Effector memory CD8-positive, alpha-beta T cell (primary cell): ENCODE measurements at regions not wholly inside any gene's neighbourhood (a gene's known extent, or its start where the extent isn't known, plus 50 kb on each side); places are given as distances from the start of the nearest gene placed in this dataset.

Experiments used
- ATAC-seq: fragments of 150-1000 bp; cut with Tn5 transposase; replicated peaks from 2 replicates; pipeline ENCODE4 v1.10.0; 2021; ENCODE audit warnings: mild to moderate bottlenecking, moderate library complexity
- DNase-seq, 3 experiments: peaks; one replicate each; pipeline ENCODE4 v3.0.0; 2021
- H3K27ac Mint-ChIP-seq, 2 donors: one replicate each; pipeline ENCODE4 v1.8.0; 2022; ENCODE audit warnings: mild to moderate bottlenecking in 2 of 2, mixed read lengths in 2 of 2, moderate library complexity in 2 of 2
- H3K27me3 Mint-ChIP-seq, 2 donors: one replicate each; pipeline ENCODE4 v1.8.0; 2022; ENCODE audit warnings: mixed read lengths in 2 of 2
- H3K36me3 Mint-ChIP-seq: one replicate; pipeline ENCODE4 v1.8.0; 2022; ENCODE audit warnings: mild to moderate bottlenecking, moderate library complexity, mixed read lengths; ENCODE audit not compliant: insufficient read depth
- H3K4me1 Mint-ChIP-seq, 2 donors: one replicate each; pipeline ENCODE4 v1.8.0; 2022; ENCODE audit warnings: low read depth in 2 of 2, mixed read lengths in 2 of 2
- H3K4me3 Mint-ChIP-seq, 2 donors: one replicate each; pipeline ENCODE4 v1.8.0; 2022; ENCODE audit warnings: mild to moderate bottlenecking in 2 of 2, mixed read lengths in 2 of 2, moderate library complexity in 2 of 2
- H3K9me3 Mint-ChIP-seq, 2 donors: one replicate each; pipeline ENCODE4 v1.8.0; 2022; ENCODE audit warnings: mixed read lengths in 2 of 2

DNA sequence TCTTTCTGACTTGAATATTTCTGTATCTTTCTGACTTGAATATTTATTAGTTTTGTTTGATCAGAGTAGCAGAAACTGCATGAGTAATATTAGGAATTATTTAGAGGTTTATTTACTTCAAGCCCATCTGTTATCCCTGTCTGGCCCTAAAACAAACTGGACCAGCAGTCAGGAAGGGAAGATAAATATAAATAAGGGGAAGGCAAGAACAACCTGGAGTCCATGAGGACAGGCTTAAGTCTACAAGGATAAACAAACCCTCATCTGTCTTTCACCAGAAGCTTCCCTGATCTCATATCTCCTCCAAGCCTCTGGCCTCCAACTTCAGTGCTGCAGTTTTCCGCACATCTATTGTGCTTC, 524.9 kb downstream of the CENPC start:
- no peaks in the 10 kb centered on the region for H3K4me1 Mint-ChIP-seq
- peaks cover 14 to 33% of the 10 kb centered on the region in 2 donors for H3K9me3 Mint-ChIP-seq
- no peaks in the 10 kb centered on the region for H3K36me3 Mint-ChIP-seq
- H3K4me3 Mint-ChIP-seq: no peak overlapping the region
- no peaks in the 10 kb centered on the region for H3K27me3 Mint-ChIP-seq
- H3K27ac Mint-ChIP-seq: no peak overlapping the region
- ATAC-seq (no peak), DNase-seq (no peak)

DNA sequence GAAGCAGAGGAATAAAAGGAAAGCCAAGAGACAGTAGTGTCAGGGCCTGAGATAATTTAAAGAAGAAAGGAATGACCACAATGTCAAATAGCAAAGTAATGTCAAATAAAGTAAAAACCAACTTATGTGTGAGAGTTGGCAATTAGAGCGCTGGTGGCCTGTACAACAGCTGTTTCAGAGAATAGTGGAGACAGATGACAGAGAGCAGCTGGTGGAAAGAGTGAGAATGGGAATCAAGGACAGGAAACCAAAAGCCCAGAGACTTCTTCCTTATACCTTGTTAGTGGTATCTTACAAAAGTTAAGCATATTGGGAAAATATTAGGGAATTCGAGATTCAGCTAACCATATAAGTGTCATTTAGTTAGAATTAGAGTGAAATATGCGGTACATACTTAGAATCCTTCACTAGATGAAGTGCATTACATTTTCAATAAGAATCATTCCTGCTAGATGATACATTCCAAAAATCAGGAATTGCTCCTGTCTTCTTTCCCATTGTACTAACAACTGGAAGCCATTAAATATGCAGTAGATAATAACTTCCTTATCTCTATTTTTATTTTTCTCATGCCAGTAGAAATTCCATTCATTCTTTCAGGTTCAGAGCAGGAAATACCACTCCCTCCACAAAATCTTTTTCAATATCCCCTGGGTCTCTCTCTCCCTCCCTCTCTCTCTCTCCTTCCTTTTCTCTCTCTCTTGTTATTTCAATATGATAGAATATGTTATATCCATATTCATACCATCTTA, 525.4 kb downstream of the CENPC start:
- ATAC-seq: no peak
- Mint-ChIP-seq H3K4me1 (no peaks in the 10 kb centered on the region), H3K36me3 (no peaks in the 10 kb centered on the region), H3K9me3 (peaks cover 15 to 28% of the 10 kb centered on the region in 2 donors), H3K27me3 (no peaks in the 10 kb centered on the region), H3K4me3 (no peak overlapping the region), H3K27ac (no peak overlapping the region)
- no peak for DNase-seq

DNA sequence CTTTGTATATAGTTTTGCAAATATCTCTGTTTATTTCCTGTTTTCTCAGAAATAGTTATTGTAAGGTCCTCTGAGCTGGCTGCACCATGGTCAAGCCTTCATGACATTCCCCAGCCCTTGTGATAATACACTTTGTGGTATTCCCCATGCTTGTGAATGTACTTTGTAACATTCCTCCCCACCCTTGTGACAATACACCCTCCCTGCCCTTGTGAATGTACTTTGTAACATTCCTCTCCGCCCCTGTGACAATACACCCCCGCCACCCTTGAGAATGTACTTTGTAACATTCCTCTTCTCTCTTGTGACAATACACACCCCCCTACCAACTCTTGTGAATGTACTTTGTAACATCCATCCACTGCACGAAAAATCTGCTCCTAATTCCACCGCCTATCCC, 530.7 kb downstream of the CENPC start:
- no peaks in the 10 kb centered on the region for H3K4me1 Mint-ChIP-seq
- H3K27ac Mint-ChIP-seq: no peak overlapping the region
- DNase-seq (no peak), ATAC-seq (no peak)
- no peak overlapping the region for H3K4me3 Mint-ChIP-seq
- no peaks in the 10 kb centered on the region for H3K27me3 Mint-ChIP-seq
- H3K9me3 Mint-ChIP-seq: peaks cover 14 to 19% of the 10 kb centered on the region in 2 donors
- H3K36me3 Mint-ChIP-seq: no peaks in the 10 kb centered on the region

DNA sequence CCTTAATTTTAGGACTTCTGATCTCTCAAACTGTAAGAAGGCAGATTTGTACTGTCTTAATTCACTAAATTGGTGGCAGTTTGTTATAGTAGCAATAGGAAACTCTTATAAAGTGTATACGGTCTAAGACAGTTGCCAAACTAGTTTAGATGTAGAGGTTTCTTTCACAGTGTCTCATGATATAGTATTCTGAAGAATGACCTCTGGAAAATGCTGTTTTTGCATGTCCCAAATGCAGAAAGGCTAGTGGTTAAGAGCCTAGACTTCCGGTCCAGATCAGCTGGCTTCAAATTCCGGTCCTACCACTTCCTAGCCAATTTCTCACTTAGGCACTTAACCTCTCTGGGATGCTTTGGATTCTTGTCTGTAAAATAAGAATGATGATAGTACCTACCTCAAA, 538.5 kb downstream of the CENPC start:
- no peaks in the 10 kb centered on the region for H3K36me3 Mint-ChIP-seq
- H3K27me3 Mint-ChIP-seq: no peaks in the 10 kb centered on the region
- H3K4me3 Mint-ChIP-seq: no peak overlapping the region
- peaks cover 6 to 22% of the 10 kb centered on the region in 2 donors for H3K9me3 Mint-ChIP-seq
- no peak for ATAC-seq
- DNase-seq: no peak
- H3K4me1 Mint-ChIP-seq: no peaks in the 10 kb centered on the region
- H3K27ac Mint-ChIP-seq: no peak overlapping the region

DNA sequence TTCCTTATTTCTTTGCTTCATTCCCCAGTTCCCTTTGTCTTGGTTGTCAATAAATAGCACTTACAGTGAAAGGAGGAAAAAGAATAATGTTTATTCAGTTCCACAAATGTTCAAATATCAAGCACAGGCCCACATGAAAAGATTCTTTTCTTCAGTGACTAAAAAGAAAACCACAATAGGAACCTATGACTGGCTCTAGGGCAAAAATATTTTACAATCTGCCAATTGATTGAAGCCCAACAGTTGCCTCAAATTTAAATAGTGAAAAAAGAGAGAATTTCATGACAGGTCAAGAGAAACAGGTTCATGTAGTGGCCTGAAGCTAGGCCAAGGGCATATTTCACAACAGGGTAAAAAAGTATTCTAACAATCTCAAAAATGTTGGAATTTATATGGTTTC, 553.8 kb downstream of the CENPC start:
- ATAC-seq (no peak), DNase-seq (no peak)
- no peak overlapping the region for H3K27ac Mint-ChIP-seq
- no peaks in the 10 kb centered on the region for H3K27me3 Mint-ChIP-seq
- no peaks in the 10 kb centered on the region for H3K4me1 Mint-ChIP-seq
- no peaks in the 10 kb centered on the region for H3K36me3 Mint-ChIP-seq
- peaks cover 7 to 10% of the 10 kb centered on the region in 2 donors for H3K9me3 Mint-ChIP-seq
- H3K4me3 Mint-ChIP-seq: no peak overlapping the region

DNA sequence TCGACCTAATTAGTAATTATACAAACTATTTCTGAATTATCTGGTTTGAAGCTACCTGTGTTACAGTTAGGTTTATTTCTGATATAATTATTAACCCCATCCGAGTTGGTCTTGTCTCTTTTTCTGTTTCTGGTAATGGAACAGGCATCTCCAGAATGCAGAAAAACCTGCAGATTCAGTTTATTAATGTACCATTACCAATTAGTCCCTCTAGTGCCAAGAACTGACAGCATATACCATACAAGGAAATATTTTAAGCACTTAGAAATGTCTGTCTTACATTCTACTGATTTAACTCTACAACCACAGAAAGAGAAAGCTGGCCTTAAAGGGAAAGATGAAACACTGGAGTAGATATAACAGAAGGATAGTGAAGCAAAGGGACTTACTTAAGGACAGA, 570.6 kb downstream of the CENPC start:
- Mint-ChIP-seq H3K36me3 (no peaks in the 10 kb centered on the region), H3K4me1 (no peaks in the 10 kb centered on the region), H3K27ac (no peak overlapping the region), H3K9me3 (peaks cover 9 to 18% of the 10 kb centered on the region in 2 donors), H3K27me3 (no peaks in the 10 kb centered on the region), H3K4me3 (no peak overlapping the region)
- no peak for ATAC-seq
- no peak for DNase-seq

DNA sequence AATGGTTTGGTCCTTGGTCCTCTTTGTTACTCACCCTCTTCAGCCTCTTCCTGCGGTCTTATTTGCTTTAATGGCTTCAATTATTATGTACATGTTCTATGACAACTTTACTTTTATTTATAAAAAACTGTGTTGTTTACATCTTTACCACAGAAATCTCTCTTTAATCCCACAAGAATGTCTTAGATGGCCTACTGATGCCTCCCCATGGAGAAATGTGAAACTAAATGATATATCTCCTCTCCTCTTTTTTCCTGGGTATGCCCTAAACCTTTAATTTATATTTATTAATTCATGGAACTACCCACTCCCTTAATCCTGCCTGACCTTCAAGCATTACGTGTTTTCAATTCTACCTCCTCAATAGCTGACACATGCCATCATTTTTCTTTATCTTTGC, 573.2 kb downstream of the CENPC start:
- H3K4me3 Mint-ChIP-seq: no peak overlapping the region
- ATAC-seq: no peak
- H3K4me1 Mint-ChIP-seq: no peaks in the 10 kb centered on the region
- no peaks in the 10 kb centered on the region for H3K36me3 Mint-ChIP-seq
- H3K9me3 Mint-ChIP-seq: peaks cover 9 to 26% of the 10 kb centered on the region in 2 donors
- H3K27me3 Mint-ChIP-seq: no peaks in the 10 kb centered on the region
- DNase-seq: no peak
- no peak overlapping the region for H3K27ac Mint-ChIP-seq

DNA sequence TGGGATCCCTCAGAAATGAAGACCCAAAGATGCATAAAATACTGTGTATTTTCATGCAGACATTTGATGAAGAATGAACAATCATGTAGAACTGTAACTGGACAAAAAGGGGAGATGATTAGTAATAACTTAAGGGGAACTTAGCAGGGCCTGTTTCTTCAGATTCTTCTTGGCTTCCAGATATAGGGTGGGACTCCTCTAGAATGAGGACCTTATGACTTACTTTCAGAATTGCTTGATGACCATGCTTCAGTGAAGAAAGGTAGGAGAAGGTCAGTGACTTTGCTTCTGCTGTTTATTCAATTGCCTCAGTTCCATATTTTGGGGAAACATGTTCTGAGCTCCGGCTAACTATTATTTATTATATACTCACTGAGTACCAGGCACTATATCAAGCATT, 580.8 kb downstream of the CENPC start:
- no peaks in the 10 kb centered on the region for H3K4me1 Mint-ChIP-seq
- H3K36me3 Mint-ChIP-seq: no peaks in the 10 kb centered on the region
- peaks cover 5 to 17% of the 10 kb centered on the region in 2 donors for H3K9me3 Mint-ChIP-seq
- DNase-seq (no peak), ATAC-seq (no peak)
- H3K4me3 Mint-ChIP-seq: no peak overlapping the region
- no peaks in the 10 kb centered on the region for H3K27me3 Mint-ChIP-seq
- no peak overlapping the region for H3K27ac Mint-ChIP-seq

DNA sequence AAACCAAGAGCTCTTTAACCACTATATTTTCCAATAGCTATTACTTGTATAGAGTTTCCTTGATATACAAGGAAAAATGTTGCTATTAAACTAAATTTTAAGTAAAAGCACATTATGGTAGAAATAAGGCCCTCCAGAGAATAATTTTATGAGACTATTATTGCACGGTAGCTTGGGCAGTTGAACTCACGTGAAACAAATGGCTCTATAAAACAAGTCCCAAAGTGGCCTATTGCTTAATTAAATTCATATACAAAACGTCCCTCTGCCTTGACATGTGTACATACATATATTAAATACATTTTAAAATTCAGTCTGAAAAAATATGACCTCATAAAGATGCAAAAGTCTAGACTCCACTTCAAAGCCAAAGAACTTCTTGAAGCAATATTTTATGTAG, 582.2 kb downstream of the CENPC start:
- H3K9me3 Mint-ChIP-seq: peaks cover 8 to 26% of the 10 kb centered on the region in 2 donors

DNA sequence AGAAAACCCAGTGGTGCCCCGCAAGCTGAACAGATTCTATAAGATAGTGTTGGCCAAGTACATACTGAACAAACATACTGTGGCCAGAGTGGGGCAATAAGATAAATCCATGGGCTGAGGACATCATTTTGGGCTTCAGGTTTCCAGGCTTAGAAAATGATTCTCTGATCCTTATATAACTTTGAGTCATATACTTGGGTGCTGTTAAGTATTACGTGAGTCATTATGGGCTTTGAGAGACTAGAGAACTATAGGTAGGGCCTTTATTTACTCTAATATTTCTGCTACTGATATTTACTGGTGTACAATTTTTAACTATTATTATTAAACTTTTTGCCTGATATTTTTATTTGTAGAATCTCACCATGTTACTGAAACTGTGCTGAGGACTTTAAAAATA, 586.1 kb downstream of the CENPC start:
- DNase-seq: no peak
- ATAC-seq: no peak
- Mint-ChIP-seq H3K4me1 (no peaks in the 10 kb centered on the region), H3K27me3 (no peaks in the 10 kb centered on the region), H3K27ac (no peak overlapping the region), H3K9me3 (peaks cover 9 to 18% of the 10 kb centered on the region in 2 donors), H3K36me3 (no peaks in the 10 kb centered on the region), H3K4me3 (no peak overlapping the region)

More for the DNA sequence above, 582.2 kb downstream of the CENPC start:
- Mint-ChIP-seq H3K27ac (no peak overlapping the region), H3K36me3 (no peaks in the 10 kb centered on the region), H3K4me1 (no peaks in the 10 kb centered on the region), H3K27me3 (no peaks in the 10 kb centered on the region), H3K4me3 (no peak overlapping the region)
- ATAC-seq (no peak), DNase-seq (no peak)

DNA sequence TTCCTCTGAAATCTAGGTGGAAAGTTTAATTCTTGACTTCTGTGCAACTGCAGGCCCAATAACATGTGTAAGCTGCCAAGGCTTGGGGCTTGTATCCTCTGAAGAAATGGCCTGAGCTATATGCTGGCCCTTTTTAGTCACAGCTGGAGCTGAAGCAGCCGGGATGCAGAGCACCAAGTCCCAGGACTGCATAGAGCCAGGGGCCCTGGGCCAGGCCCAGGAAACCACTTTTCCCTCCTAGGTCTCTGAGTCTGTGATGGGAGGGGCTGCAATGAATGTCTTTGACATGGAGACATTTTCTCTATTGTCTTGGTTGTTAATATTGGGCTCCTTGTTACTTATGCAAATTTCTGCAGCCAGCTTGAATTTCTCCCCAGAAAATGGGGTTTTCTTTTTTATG, 588.5 kb downstream of the CENPC start:
- H3K4me1 Mint-ChIP-seq: no peaks in the 10 kb centered on the region
- peaks cover 6 to 28% of the 10 kb centered on the region in 2 donors for H3K9me3 Mint-ChIP-seq
- no peak overlapping the region for H3K27ac Mint-ChIP-seq
- no peak overlapping the region for H3K4me3 Mint-ChIP-seq
- H3K36me3 Mint-ChIP-seq: no peaks in the 10 kb centered on the region
- DNase-seq: no peak
- no peaks in the 10 kb centered on the region for H3K27me3 Mint-ChIP-seq
- ATAC-seq: no peak

DNA sequence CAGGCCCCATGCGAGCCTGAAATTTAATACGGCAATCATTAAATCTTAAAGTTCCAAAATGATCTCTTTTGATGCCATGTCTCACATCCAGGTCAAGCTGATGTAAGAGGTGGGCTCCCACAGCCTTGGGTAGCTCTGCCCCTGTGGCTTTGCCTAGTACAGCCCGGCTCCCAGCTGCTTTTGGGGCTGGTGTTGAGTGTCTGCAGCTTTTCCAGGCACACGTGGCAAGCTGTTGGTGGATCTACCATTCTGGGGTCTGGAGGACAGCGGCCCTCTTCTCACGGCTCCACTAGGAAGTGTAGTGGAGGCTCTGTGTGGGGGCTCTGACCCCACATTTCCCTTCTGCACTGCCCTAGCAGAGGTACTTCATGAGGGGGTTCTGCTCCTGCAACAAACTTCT, 588.9 kb downstream of the CENPC start:
- H3K4me3 Mint-ChIP-seq: no peak overlapping the region
- H3K9me3 Mint-ChIP-seq: peaks cover 6 to 32% of the 10 kb centered on the region in 2 donors
- no peaks in the 10 kb centered on the region for H3K4me1 Mint-ChIP-seq
- ATAC-seq: no peak
- H3K27ac Mint-ChIP-seq: no peak overlapping the region
- no peak for DNase-seq
- no peaks in the 10 kb centered on the region for H3K36me3 Mint-ChIP-seq
- no peaks in the 10 kb centered on the region for H3K27me3 Mint-ChIP-seq

DNA sequence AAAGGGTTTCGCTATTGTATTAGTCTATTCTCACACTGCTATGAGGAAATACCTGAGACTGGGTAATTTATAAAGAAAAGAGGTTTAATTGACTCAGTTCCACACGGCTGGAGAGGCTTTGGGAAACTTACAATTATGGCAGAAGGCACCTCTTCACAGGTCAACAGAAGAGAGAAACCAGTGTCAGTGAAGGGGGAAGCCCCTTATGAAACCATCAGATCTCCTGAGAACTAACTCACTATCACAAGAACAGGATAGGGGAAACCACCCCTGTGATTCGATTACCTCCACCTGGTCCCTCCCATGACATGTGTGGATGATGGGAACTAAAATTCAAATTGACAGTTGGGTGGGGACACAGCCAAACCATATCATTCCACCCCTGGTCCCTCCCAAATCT, 589.5 kb downstream of the CENPC start:
- H3K27me3 Mint-ChIP-seq: no peaks in the 10 kb centered on the region
- no peak overlapping the region for H3K4me3 Mint-ChIP-seq
- peaks cover 6 to 28% of the 10 kb centered on the region in 2 donors for H3K9me3 Mint-ChIP-seq
- DNase-seq (no peak), ATAC-seq (no peak)
- H3K4me1 Mint-ChIP-seq: no peaks in the 10 kb centered on the region
- no peak overlapping the region for H3K27ac Mint-ChIP-seq
- H3K36me3 Mint-ChIP-seq: no peaks in the 10 kb centered on the region

DNA sequence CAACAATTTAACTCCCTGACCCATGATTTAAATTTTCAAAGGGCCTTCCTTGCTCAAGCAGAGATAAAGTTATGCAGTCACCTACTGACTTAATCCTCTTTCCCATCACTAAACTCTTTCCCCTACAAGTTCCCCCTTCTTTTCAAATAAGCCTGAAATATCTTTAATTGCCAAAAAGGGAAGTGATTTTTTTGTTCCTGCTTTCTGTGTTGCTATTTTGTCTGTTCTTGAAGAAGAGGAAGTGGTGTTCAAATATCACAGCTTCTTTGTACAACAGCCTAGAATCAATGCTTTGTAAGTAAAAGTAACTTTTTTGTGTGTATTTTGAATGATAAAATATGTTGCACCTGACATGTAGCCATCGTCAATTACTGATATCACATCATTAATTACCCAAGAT, 595.9 kb downstream of the CENPC start:
- DNase-seq (no peak), ATAC-seq (no peak)
- Mint-ChIP-seq H3K9me3 (peaks cover 4 to 22% of the 10 kb centered on the region in 2 donors), H3K4me1 (no peaks in the 10 kb centered on the region), H3K27ac (no peak overlapping the region), H3K36me3 (no peaks in the 10 kb centered on the region), H3K27me3 (no peaks in the 10 kb centered on the region), H3K4me3 (no peak overlapping the region)

DNA sequence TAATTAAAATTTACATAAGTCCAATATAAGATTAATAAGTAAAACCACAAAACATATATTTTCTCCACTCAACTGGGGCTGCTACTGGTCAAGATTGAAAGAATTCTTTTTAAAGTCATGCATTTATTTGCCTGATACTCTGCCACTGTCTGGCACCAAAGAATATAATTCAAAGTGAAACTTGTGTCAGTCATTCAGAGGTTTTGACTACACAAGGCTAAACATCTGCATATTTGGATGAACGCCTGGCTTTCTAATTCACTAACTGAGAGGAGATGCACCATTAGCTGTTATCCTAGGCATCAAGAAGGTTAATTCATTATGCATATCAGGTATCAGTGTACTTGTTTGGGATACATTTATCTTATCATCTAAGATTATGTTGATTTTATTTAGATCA, 598.5 kb downstream of the CENPC start:
- DNase-seq: no peak
- no peak for ATAC-seq
- H3K36me3 Mint-ChIP-seq: no peaks in the 10 kb centered on the region
- H3K27ac Mint-ChIP-seq: no peak overlapping the region
- H3K4me3 Mint-ChIP-seq: no peak overlapping the region
- no peaks in the 10 kb centered on the region for H3K27me3 Mint-ChIP-seq
- H3K9me3 Mint-ChIP-seq: peaks cover 11 to 33% of the 10 kb centered on the region in 2 donors
- no peaks in the 10 kb centered on the region for H3K4me1 Mint-ChIP-seq
